Karpas-422 (cell line): ENCODE measurements at regions not wholly inside any gene's neighbourhood (a gene's known extent, or its start where the extent isn't known, plus 50 kb on each side); places are given as distances from the start of the nearest gene placed in this dataset.

Experiments used
- DNase-seq: peaks from one replicate; pipeline ENCODE4 v3.0.0-alpha.2; 2015
- H2AFZ ChIP-seq: fragments of 200-600 bp; sonication (generic); 2 replicates; pipeline ENCODE4 v1.6.1; 2014; ENCODE audit warnings: antibody characterized with exemption, low read length, mixed read lengths
- H3K27ac ChIP-seq: fragments of 200-600 bp; sonication (generic); 2 replicates; pipeline ENCODE4 v1.5.1; 2014; ENCODE audit warnings: mild to moderate bottlenecking, low read length, moderate library complexity
- H3K27me3 ChIP-seq: fragments of 200-600 bp; sonication (generic); 2 replicates; pipeline ENCODE4 v1.6.1; 2014; ENCODE audit warnings: low read length, mixed read lengths
- H3K36me3 ChIP-seq: fragments of 200-600 bp; sonication (generic); 2 replicates; pipeline ENCODE4 v1.6.1; 2014; ENCODE audit warnings: low read length, mixed read lengths; ENCODE audit not compliant: insufficient read depth
- H3K4me1 ChIP-seq: fragments of 200-600 bp; sonication (generic); 2 replicates; pipeline ENCODE4 v1.6.1; 2014; ENCODE audit warnings: mild to moderate bottlenecking, low read length, mixed read lengths
- H3K4me2 ChIP-seq: fragments of 200-600 bp; sonication (generic); 2 replicates; pipeline ENCODE4 v1.6.1; 2014; ENCODE audit warnings: low read length, low read depth, mild to moderate bottlenecking; ENCODE audit not compliant: poor library complexity, severe bottlenecking
- H3K4me3 ChIP-seq: fragments of 200-600 bp; sonication (generic); 2 replicates; pipeline ENCODE4 v1.5.1; 2014; ENCODE audit warnings: mild to moderate bottlenecking, antibody characterized with exemption, low read length, mixed read lengths
- H3K79me2 ChIP-seq: fragments of 200-600 bp; sonication (generic); 2 replicates; pipeline ENCODE4 v1.6.1; 2014; ENCODE audit warnings: mild to moderate bottlenecking, low read length, mixed read lengths
- H3K9ac ChIP-seq: fragments of 200-600 bp; sonication (generic); 2 replicates; pipeline ENCODE4 v1.6.0; 2014; ENCODE audit warnings: low read length
- H3K9me2 ChIP-seq: fragments of 200-600 bp; sonication (generic), shearing (Covaris generic); replicated peaks from 2 replicates; pipeline ENCODE4 v1.6.0; 2014; ENCODE audit warnings: mild to moderate bottlenecking, low read length, moderate library complexity; ENCODE audit not compliant: insufficient read depth
- H3K9me3 ChIP-seq: fragments of 300-700, 200-600 bp; sonication (generic); 2 replicates; pipeline ENCODE4 v1.6.1; 2014; ENCODE audit warnings: low read length, mixed read lengths
- H4K20me1 ChIP-seq: fragments of 200-600 bp; sonication (generic); 2 replicates; pipeline ENCODE4 v1.6.1; 2014; ENCODE audit warnings: mild to moderate bottlenecking, antibody characterized with exemption, low read length, low read depth; ENCODE audit not compliant: insufficient read depth

GRCh38 chr13:112241288-112241687 is 134.9 kb upstream of the SPACA7 start:
- H3K9ac ChIP-seq, result no peak overlapping the region
- no peaks in the 10 kb centered on the region for H3K36me3 ChIP-seq
- no peaks in the 10 kb centered on the region for H3K79me2 ChIP-seq
- H4K20me1 ChIP-seq, result no peaks in the 10 kb centered on the region
- no peak overlapping the region for H3K27ac ChIP-seq
- no peaks in the 10 kb centered on the region for H3K9me2 ChIP-seq
- DNase-seq, result no peak
- H3K9me3 ChIP-seq, result no peaks in the 10 kb centered on the region
- H3K27me3 ChIP-seq, result no peaks in the 10 kb centered on the region
- no peak overlapping the region for H3K4me2 ChIP-seq
- H3K4me3 ChIP-seq, result no peak overlapping the region
- no peak overlapping the region for H2AFZ ChIP-seq
- no peaks in the 10 kb centered on the region for H3K4me1 ChIP-seq

GRCh38 chr13:112242777-112243176 is 133.4 kb upstream of the SPACA7 start:
- Histone ChIP-seq H3K27ac (no peak overlapping the region), H3K4me3 (no peak overlapping the region), H3K79me2 (no peaks in the 10 kb centered on the region), H3K4me1 (no peaks in the 10 kb centered on the region), H3K4me2 (no peak overlapping the region), H2AFZ (no peak overlapping the region), H3K9me2 (no peaks in the 10 kb centered on the region), H3K9me3 (no peaks in the 10 kb centered on the region), H3K36me3 (no peaks in the 10 kb centered on the region), H3K27me3 (no peaks in the 10 kb centered on the region), H4K20me1 (no peaks in the 10 kb centered on the region), H3K9ac (no peak overlapping the region)
- DNase-seq, result no peak

- no peaks in the 10 kb centered on the region for H4K20me1 ChIP-seq
- H3K27me3 ChIP-seq, result no peaks in the 10 kb centered on the region
- no peaks in the 10 kb centered on the region for H3K36me3 ChIP-seq
- H3K79me2 ChIP-seq, result no peaks in the 10 kb centered on the region
- no peak overlapping the region for H3K27ac ChIP-seq
- H3K4me2 ChIP-seq, result no peak overlapping the region
- H3K4me3 ChIP-seq, result no peak overlapping the region
- no peaks in the 10 kb centered on the region for H3K9me2 ChIP-seq
- H3K9ac ChIP-seq, result no peak overlapping the region
- H3K4me1 ChIP-seq, result no peaks in the 10 kb centered on the region
- no peak overlapping the region for H2AFZ ChIP-seq
- no peak for DNase-seq
- no peaks in the 10 kb centered on the region for H3K9me3 ChIP-seq
Observed at GRCh38 chr13:112244061-112244460, 132.1 kb upstream of the SPACA7 start.

GRCh38 chr13:112244495-112245177 is 131.5 kb upstream of the SPACA7 start:
- H3K79me2 ChIP-seq, result no peaks in the 10 kb centered on the region
- no peaks in the 10 kb centered on the region for H3K27me3 ChIP-seq
- H3K9ac ChIP-seq, result no peak overlapping the region
- H3K4me2 ChIP-seq, result no peak overlapping the region
- H3K9me3 ChIP-seq, result no peaks in the 10 kb centered on the region
- H3K4me1 ChIP-seq, result no peaks in the 10 kb centered on the region
- no peak overlapping the region for H3K27ac ChIP-seq
- H4K20me1 ChIP-seq, result no peaks in the 10 kb centered on the region
- H3K36me3 ChIP-seq, result no peaks in the 10 kb centered on the region
- H2AFZ ChIP-seq, result no peak overlapping the region
- no peaks in the 10 kb centered on the region for H3K9me2 ChIP-seq
- no peak for DNase-seq
- H3K4me3 ChIP-seq, result no peak overlapping the region

DNA sequence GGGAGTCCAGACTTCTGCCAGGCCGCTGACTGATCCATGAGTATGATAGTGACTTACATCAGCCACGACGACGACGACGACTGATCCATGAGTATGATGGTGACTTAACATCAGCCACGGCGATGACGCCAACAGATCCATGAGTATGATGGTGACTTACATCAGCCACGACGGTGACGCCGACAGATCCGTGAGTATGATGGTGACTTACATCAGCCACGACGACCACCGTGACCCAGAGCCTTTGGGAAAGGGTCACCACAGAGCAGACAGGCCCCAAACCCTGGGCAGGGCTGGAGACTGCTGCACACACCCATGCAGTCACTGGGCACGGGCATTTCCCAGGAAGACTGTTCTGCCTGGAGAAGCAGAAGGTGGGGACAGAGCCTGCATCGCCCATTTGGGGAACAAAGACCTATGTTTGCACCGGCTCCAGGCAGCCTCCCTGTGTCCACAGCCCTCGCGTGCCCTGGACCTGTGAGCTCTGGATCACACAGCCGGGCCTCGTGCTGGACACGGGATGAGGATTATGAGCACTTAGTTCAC is 130.9 kb upstream of the SPACA7 start:
- no peak overlapping the region for H3K4me3 ChIP-seq
- no peaks in the 10 kb centered on the region for H4K20me1 ChIP-seq
- DNase-seq, result no peak
- H3K79me2 ChIP-seq, result no peaks in the 10 kb centered on the region
- H3K27me3 ChIP-seq, result no peaks in the 10 kb centered on the region
- H3K27ac ChIP-seq, result no peak overlapping the region
- H3K9me2 ChIP-seq, result no peaks in the 10 kb centered on the region
- no peaks in the 10 kb centered on the region for H3K36me3 ChIP-seq
- H3K9me3 ChIP-seq, result no peaks in the 10 kb centered on the region
- H3K4me1 ChIP-seq, result no peaks in the 10 kb centered on the region
- no peak overlapping the region for H2AFZ ChIP-seq
- no peak overlapping the region for H3K4me2 ChIP-seq
- H3K9ac ChIP-seq, result no peak overlapping the region

DNA sequence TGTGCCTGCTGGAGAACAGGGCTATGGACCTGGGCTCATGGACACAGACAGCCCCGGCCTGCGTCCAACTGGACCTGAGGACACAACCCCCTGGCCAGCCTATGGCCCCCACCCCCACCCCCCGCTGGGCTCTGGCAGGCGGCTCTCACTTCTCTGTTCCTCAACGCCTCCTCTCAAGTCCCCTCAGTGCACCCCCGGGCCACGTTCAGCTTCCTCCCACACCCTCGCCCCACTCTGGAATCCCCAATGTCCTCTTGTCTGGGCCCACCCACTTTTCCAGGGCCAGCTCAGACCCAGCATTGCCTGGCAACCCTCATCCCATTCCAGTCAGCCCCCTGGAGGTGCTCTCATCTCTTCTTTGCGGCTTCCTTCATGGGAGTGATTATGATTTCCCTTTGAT is 130.2 kb upstream of the SPACA7 start:
- H2AFZ ChIP-seq, result no peak overlapping the region
- no peak overlapping the region for H3K27ac ChIP-seq
- H3K9ac ChIP-seq, result no peak overlapping the region
- no peaks in the 10 kb centered on the region for H3K79me2 ChIP-seq
- H3K4me3 ChIP-seq, result no peak overlapping the region
- H3K36me3 ChIP-seq, result no peaks in the 10 kb centered on the region
- DNase-seq, result no peak
- no peaks in the 10 kb centered on the region for H3K4me1 ChIP-seq
- H3K4me2 ChIP-seq, result no peak overlapping the region
- no peaks in the 10 kb centered on the region for H3K27me3 ChIP-seq
- no peaks in the 10 kb centered on the region for H3K9me2 ChIP-seq
- H3K9me3 ChIP-seq, result no peaks in the 10 kb centered on the region
- H4K20me1 ChIP-seq, result no peaks in the 10 kb centered on the region

- H2AFZ ChIP-seq, result no peak overlapping the region
- H3K27me3 ChIP-seq, result no peaks in the 10 kb centered on the region
- H3K36me3 ChIP-seq, result no peaks in the 10 kb centered on the region
- no peaks in the 10 kb centered on the region for H3K79me2 ChIP-seq
- no peak overlapping the region for H3K27ac ChIP-seq
- no peaks in the 10 kb centered on the region for H3K9me2 ChIP-seq
- no peak overlapping the region for H3K9ac ChIP-seq
- H3K4me2 ChIP-seq, result no peak overlapping the region
- no peaks in the 10 kb centered on the region for H4K20me1 ChIP-seq
- no peak for DNase-seq
- H3K9me3 ChIP-seq, result no peaks in the 10 kb centered on the region
- H3K4me3 ChIP-seq, result no peak overlapping the region
- H3K4me1 ChIP-seq, result no peaks in the 10 kb centered on the region
Observed at GRCh38 chr13:112246731-112247470, 129.3 kb upstream of the SPACA7 start.

- no peak overlapping the region for H3K9ac ChIP-seq
- H3K4me1 ChIP-seq, result no peaks in the 10 kb centered on the region
- H3K79me2 ChIP-seq, result no peaks in the 10 kb centered on the region
- no peaks in the 10 kb centered on the region for H3K27me3 ChIP-seq
- no peaks in the 10 kb centered on the region for H3K9me3 ChIP-seq
- H4K20me1 ChIP-seq, result no peaks in the 10 kb centered on the region
- no peak for DNase-seq
- no peak overlapping the region for H3K27ac ChIP-seq
- no peak overlapping the region for H3K4me3 ChIP-seq
- H3K9me2 ChIP-seq, result no peaks in the 10 kb centered on the region
- no peaks in the 10 kb centered on the region for H3K36me3 ChIP-seq
- no peak overlapping the region for H2AFZ ChIP-seq
- no peak overlapping the region for H3K4me2 ChIP-seq
Observed at GRCh38 chr13:112247471-112248405, 128.4 kb upstream of the SPACA7 start.
